ENCODE measurements at regions not wholly inside any gene's neighbourhood (a gene's known extent, or its start where the extent isn't known, plus 50 kb on each side); places are given as distances from the start of the nearest gene placed in this dataset.
"Not testable (repeated sequence)": the region's sequence is repeated elsewhere in the genome, so short reads cannot be mapped to it uniquely, and the experiment has no call there.

DNA sequence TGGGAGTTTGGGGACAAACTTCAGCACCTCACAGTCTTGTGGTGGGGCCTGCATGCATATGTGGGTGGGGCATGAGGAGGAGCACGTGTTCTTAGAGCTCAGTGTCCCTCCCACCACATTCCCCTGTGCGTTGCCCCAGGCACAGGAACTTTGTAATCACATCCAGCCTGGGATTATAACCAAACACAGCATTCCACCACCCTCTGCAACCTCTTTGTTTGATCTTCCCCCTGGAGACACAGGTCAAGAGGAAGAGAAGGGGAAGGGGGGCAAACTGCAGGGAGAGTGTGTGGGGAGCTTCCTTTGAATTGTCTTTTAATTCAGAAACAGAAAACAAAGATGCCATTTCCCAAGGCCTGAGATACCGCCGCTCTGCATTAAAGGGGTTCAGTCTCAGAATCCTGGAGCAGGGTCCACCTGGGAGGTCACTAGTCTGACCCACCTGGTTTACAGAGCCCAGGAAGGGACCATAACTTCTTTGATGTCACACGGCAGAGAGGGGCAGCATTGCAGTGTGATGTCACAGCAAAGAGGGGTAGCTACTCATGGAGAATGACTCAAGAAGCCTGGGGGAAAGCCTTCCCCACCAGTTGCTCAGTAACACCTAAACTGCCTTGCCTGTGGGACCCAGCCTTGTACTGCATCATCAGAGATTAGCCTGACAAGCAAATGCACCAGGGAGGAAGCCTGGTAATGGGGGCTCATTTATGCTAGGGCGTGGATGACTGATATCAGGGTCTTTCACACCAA lies 106.3 kb upstream of the RNU6-1 start:
- DNase-seq, result no peak

DNA sequence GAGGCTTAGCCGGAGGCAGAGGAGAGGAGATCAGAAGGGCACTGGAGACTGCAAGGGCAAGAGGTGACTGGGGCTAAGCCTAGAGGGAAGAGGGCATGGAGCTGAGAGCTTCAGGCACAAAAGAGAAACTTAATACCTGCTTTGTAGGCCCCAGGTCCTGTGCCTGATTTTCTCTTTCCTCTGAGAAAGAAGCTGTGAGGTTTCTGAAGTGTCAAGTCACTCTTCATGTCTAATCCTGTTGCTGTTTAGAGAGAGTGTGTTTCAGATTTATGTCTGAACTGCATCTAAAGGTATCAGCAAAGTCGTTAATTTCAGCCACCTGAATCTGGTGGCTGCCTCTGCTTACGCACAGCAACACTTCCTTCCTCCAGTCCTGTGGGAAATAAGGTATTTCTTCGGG lies 106.9 kb upstream of the RNU6-1 start:
- DNase-seq, result no peak

DNA sequence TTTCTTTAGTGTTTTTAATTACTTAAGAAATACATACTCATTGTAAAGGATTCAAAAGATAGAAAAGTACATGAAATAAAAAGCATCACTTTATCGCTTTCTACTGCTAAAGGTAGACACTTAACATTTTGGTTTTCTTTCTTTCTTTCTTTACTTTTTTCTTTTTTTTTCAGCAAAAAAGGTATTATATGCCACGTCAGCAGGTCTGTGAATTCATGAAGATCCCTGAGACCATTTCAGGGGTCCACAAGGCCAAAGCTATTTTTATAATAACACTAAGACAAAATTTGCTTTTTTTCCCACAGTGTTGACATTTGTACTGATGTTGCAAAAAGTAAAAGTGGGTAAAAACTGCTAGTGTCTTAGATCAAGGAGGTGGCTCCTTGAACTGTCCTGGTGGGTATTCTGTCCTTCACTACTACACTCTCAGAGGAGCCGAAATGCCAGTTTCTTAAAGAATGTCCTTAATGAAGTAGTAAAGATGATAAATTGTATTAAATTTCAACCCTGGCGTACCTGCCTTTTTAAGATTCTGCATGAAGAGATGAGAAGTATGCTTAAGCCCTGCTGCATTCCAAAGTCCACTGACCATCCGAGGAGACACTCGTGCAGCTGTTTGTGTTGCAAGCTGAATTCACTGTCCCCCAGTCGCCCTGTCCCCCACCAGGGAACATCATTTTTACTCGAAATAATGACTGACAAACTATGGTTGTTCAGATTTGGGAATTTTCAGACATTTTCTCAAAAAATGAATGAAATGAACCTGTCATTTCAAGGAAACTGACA lies 106.7 kb upstream of the PIAS1 start:
- no peak for DNase-seq

DNA sequence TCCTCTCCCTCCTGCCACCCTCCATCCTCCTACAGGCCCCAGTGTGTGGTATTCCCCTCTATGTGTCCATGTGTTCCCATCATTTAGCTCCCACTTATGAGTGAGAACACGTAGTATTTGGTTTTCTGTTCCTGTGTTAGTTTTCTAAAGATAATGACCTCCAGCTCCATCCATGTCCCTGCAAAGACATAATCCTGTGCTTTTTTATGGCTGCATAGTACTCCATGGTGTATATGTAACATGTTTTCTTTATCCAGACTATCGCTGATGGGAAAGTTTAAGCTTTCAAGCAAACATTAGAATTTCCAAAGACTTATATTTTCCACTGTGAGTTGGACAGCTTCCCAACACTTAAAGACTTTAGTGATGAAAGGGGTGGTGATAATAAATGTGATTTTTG lies 105.9 kb upstream of the PIAS1 start:
- no peak for DNase-seq

DNA sequence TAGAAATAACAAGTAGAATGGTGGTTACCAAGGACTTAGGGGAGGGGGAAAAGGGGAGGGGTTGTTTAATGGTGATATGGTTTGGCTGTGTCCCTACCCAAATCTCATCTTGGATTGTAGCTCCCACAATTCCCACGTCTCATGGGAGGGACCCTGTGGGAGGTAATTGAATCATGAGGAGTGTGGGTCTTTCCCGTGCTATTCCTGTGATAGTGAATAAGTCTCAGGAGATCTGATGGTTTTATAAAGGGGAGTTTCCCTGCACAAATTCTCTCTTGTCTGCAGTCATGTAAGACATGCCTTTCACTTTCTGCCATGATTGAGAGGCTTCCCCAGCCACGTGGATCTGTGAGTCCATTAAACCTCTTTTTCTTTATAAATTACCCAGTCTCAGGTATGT lies 102.9 kb upstream of the PIAS1 start:
- DNase-seq, result not testable (repeated sequence)

DNA sequence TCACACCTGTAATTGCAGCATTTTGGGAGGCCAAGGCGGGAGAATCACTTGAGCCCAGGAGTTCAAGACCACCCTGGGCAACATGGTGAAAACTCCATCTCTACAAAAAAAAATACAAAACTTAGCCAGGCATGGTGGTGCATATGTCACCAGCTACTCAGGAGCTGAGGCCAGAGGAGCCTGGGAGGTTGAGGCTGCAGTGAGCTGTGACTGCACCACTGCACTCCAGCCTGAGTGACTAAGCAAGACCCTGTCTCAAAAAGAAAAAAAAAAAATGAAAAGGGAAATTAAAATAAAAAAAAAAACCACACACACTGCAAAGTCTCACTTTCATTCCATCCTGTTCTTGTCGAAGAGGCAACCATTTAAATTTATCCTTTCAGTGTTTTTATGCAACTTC lies 100.8 kb upstream of the PIAS1 start:
- DNase-seq, result no peak

DNA sequence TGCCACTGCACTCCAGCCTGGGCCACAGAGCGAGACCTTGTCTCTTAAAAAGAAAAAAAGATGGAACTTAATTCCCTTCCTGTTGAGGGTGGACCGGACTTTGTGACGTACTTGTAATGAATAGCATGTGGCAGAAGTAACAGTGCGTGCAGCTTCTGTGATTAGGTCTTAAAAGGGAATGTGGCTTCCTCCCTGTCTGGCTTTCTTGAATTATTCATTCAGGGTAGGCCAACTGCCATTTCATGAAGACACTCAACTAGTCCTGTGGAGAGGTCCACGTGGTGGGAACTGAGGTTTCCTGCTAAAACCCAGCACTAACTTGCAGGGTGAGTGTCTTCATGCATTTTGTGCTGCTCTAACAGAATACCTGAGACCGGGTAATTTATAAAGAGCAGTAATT lies 98.9 kb upstream of the PIAS1 start:
- no peak for DNase-seq

DNA sequence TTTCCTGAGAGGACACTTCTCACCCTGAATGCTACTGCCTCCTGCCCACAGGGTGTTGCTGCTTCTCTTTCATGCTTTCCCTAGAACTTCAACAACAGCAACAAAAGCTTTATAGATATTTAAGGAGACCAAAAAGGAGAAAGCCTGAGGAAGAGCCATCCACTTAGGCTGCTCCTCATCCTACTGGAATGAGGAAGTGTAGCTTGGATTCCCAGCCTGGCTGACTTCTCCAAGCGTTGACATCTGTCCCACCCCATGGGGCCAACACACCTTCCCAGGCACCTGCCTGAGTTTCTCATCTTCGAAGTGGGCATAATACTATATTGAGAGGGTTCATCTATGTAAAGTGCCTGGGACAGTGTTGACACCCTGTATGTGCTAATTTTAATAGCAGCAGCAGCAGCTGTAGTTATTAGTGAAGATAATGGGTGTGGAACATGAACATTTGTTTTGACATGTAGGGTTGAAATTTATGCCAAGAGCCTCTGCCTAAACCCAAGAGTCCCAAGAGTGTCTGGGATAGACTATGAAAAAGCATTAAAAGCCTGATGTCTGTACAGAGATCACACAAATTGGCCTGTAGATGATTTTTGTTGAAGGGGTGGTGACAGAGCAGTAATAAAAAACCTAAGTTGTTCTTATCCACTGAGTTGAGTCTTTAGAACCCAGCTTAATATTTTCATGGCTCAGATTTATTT lies 96.5 kb upstream of the PIAS1 start:
- DNase-seq, result no peak

DNA sequence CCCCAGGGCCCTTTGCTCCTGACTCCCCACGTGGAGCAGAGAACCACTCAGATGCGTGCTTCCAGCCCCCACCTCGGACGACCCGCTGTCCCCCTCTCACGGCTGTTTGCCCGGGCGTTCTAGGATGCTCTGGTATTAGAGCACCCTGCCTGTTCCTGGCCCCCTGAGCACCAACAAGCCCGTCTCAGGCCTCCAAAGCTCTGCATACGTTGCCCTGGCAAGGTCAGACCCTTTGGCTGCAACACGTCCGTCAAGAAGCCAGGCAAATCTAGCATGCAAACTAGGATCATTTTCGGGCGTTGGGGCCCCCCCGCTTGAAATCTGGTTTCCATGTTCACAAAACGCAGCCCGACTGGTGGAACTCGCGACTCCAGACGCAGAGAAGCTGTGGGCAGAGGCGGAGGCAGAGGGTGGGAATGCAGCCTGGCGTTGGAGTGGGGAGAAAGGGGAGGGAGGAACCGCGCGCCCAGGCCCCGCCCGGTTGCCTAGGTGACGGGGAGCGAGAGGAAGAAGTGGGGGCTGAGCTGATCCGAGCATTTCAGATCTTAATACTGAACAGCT lies 86.2 kb upstream of the PIAS1 start:
- no peak for DNase-seq

DNA sequence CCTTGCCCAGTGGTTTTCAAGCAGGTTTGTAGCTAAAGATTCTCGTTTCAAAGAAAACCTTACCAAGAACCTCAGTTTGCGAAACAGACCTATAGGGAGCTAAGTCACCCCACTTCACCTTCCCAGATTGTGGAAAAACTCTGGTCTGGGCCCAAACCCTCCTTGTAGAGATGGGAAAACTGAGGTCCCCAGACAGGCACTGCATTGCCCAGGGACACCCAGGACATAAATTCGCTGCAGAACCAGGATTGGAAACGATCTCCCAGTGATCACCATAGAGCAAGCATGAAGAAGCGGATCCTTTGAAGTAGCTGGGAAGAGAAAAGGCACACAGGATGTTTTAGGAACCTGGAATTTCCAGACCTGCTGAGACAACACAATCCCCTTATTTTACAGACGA lies 85.6 kb upstream of the PIAS1 start:
- no peak for DNase-seq

DNA sequence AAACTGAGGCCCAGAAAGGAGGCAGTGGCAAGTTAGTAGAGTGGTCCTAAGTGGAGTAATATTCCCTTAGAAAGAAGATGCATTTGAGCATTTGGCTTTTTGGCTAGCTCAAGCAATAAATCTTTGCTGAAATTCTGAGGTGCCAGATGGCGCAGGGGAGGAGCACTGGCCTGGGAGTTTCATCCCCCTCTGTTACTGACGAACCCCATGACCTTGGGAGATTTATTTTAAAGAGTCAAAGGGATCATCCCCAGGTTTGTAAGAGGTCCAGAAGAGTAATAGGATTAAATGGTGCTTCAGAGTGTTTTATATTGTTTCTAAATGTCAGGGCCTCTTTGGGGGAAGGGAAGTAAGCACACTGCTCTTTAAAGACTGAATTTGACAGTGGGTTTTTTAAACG lies 85.1 kb upstream of the PIAS1 start:
- no peak for DNase-seq

DNA sequence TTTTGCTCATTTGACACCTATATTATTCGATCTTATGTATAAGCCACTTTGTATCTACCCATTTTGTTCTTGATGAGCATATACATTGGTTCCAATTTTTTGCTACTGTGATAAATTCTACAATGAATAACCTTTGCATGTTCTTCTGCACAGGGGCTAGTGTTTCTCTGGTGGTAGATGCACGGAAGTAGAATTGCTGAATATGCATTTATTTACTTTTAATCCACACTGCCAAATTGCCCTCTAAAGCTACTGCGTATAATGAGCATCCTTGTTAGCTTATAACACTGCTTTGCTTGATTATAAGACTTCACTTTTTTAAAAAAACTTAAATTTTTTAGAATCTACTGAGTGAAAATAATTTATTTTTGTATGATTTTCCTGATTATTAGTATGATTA lies 84.2 kb upstream of the PIAS1 start:
- no peak for DNase-seq

DNA sequence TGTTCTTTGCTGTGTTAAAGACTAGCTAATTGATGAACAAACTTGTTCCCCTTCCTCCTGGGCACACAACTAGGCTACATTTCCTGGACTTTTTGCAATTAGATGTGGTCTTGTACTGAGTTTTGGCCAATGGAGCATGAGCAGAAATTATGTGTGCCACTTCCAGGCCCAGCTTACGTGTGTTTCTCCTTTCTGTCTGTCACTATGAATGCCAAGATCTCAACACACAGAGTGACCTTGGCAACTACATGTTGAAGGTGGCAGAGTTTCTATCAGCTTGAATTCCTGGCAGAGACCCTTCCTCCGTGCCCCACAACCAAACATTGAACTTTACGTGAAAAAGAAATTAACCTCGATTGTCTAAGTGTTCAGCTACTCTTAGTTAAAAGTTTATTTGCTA lies 81.7 kb upstream of the PIAS1 start:
- no peak for DNase-seq

DNA sequence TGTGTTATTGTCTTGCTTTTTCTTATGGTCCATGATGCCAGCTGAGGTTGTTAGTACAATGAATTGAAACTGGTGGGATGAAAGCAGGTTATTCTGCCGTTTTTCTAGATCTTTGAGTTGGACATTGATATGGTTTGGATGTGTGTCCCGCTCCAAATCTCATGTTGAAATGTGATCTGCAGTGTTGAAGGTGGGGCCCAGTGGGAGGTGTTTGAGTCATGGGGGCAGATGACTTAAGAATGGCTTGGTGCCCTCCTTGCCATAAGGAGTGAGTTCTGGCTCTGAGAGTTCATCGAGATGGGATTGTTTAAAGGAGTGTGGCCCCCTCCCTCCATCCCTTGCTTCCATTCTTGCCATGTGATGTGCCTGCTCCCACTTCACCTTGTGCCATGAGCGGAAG lies 80.3 kb upstream of the PIAS1 start:
- no peak for DNase-seq

DNA sequence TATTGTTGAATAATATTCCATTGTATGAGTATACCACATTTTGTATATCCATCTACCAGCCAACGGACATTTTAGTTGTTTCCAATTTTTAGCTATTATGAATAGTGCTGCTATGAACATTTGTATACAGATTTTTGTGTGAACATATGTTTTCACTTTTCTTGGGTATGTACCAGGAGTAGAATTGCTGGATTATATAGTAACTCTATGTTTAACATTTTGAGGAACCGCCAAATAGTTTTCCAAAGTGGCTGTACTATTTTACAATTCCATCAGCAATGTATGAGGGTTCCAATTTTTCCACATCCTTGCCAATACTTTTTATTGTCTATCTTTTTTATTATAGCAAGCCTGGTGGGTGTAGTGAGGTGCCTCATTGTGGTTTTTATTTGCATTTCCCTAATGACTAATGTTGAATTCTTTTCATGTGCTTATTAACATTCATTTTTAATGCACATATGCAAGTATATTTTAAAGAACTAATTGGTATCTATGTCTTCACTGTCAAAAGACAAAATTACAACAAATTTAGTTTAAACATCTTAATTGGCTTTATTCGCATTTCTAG lies 77.5 kb upstream of the PIAS1 start:
- DNase-seq, result no peak

DNA sequence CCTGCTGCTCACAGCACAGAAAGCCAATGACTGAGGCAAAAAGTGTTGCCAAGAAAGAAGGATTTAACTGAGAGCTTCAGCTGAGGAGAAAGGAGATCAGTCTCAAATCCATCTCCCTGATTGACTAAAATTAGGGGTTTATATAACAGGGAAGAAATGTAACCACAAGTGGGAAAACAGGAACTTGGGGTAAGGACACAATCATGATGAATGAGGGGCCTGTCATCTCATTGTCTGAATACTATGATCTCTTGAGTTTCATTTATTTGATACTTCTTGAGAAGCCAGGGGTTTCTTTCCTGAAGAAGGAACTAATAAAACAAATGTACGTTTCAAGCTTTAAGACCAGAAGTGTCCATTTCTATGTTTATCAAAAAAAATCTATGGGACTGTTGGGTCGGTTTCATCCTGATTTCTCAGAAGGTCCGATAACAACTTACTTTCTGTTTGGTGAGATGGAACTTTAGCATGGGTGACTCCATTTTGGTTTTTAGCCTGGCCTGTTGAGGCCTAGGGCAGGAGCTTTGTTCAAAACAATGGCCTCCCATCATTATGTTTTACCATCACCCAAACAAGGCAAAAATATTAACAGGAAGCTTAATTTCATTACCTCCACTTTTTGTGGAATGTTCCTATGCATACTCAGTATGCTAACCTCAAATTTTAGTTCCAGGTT lies 76.6 kb upstream of the PIAS1 start:
- DNase-seq, result no peak

DNA sequence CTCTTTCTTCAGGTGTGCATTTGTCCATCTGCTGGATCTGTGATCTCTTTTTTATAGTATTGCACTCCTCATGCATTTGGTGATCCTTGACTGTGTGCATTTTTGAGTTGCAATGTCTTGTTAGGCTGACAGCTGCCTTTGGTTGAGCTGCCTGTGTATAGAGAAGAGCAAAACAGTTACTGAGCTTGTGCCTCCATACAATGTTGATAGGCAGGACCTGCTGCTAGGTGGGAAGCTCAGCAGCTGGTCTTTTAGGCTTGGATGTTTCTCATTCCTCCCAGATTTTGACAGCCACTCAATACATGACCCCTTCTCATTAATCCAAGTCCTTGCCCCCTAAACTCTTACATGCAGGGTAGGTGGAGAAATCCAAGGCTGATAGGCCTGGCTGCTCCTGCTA lies 74.8 kb upstream of the PIAS1 start:
- no peak for DNase-seq

DNA sequence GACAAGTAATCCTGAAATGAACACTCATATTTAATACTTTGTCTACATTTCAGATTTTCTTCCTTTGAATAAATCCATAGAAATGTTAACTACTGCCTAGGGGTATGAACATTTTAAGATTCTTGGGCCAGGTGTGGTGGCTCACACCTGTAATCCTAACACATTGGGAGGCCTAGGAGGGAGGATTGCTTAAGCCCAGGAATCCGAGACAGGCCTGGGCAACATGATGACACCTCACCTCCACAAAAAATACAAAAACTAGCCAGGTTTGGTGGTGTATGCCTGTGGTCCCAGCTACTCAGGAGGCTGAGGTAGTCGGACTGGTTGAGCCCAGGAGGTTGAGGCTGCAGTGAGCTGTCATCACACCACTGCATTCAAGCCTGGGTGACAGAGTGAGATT lies 73.9 kb upstream of the PIAS1 start:
- DNase-seq, result no peak

DNA sequence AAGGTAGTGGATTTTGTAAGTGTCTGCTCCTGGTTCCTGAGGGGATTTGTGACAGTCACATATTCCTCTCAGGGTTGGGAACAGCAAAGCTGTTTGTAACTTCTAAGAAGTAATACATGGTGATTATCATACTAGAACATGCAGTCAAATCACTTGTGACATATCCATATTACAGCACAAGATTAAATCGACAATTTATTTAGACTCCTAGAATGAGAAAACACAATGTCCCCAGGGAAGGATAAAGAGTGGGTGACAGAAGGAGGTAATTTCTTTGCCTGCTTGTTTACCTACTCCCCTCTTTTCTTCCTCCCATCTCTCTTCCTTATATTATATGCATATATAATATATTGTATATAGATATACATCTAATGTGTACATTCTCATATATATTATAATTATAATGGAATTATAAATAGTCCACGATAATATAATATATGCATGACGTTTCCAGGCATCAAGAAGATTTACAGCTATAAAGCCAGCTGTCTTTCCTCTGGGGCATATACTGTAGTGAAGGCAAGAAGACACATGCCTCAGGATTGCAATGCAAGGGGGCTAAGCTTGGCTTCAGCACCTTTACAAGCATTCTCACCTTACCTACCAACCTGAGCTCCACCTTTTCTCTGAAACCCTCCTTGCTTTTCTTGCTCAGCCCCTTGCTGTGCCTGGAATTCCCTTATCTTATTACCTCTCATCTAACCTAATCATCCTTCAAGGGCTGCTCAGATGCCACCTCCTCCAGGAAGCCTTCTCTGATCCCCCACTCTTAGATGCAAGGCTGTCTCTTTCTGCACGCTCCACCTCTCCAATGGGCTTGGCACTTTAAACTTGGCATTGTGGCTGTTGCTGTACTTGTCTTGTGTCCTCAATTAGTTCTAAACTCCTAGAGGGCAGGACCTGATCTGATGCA lies 73.1 kb upstream of the PIAS1 start:
- no peak for DNase-seq

DNA sequence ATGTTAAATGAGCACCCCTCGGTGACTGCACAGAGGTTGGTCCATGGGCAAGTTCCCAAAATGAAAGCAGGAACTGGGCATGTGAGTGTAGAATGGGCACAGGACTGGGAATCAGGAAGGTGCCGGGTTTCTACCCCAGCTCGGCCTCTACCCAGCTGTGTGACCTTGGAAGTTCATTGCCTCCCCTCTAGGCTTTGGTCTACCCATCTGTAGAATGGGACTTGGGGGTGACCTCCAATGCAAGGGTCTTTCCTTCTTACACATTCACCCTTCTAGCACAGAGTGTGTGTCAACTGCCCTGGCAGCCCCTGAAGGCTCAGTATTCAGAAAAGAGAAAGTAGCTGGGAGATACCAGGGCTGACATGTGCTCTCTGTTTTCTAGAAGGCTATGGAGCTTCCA lies 72.3 kb upstream of the PIAS1 start:
- DNase-seq, result no peak

DNA sequence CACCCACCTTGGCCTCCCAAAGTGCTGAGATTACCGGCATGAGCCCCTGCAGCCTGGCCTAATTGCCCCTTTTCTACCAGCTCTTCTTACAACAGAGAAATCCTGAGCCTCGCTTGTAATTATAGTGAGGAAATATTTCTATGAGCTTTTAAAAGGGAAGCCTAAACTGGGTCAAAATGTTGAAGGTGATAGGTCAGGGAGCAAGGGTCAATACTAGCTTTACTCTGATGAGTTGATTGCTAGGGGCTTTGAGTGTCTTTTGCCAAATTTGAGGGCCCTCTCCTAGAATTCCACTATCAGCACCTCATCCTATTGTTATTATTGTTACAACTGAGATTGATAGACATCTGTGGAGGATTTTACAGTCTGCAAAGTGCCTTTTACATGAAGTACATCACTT lies 62.4 kb upstream of the PIAS1 start:
- no peak for DNase-seq

DNA sequence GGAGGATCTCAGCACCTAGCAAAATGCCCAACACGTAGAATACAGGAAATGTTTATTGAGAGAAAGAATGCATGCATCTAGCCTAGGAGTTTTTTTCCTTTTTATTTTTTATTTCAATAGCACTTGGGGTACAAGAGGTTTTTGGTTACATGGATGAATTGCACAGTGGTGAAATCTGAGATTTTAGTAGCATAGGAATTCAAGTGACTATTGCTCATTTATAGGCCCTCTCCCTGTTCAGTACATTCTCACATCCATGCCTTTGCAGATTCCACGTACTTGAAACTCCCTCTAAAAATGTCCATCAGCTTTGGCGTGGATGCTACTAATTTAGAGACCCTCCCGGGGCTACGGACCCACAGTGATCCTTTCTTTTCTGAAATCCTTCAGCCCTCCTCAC lies 61.7 kb upstream of the PIAS1 start:
- no peak for DNase-seq

Data from NCI-H2029 treated with DMSO at 0.1 percent for 48 hours (cell line).